Uterus (tissue), 2 donors: ENCODE measurements at regions not wholly inside any gene's neighbourhood (a gene's known extent, or its start where the extent isn't known, plus 50 kb on each side); places are given as distances from the start of the nearest gene placed in this dataset.

ENCODE experiments used
- CTCF ChIP-seq, 4 experiments: fragments of 200-600 bp in 2 of 4; fragments of 450-650 bp in 2 of 4; sonication (generic) in 2 of 4; IDR thresholded peaks; one replicate each; pipeline ENCODE4 v1.5.1; 2016 to 2019; ENCODE audit warnings: antibody characterized with exemption in 4 of 4, mild to moderate bottlenecking in 2 of 4, moderate library complexity in 1 of 4
- POLR2A ChIP-seq, 2 donors: fragments of 450-650 bp; IDR thresholded peaks; one replicate each; pipeline ENCODE4 v1.6.1; 2016; ENCODE audit warnings: antibody characterized with exemption in 2 of 2, mild to moderate bottlenecking in 1 of 2, moderate library complexity in 1 of 2

GRCh38 chr13:34078334-34078999 is 260.5 kb downstream of the RFC3 start:
- TF ChIP-seq CTCF (IDR thresholded peaks at IDR 0.05): no peak
- TF ChIP-seq POLR2A (IDR thresholded peaks at IDR 0.05): no peak
